GM19043 (cell line): ENCODE measurements at regions not wholly inside any gene's neighbourhood (a gene's known extent, or its start where the extent isn't known, plus 50 kb on each side); places are given as distances from the start of the nearest gene placed in this dataset.

Source experiments
- ATAC-seq: cut with Tn5 transposase; IDR thresholded peaks from one replicate; pipeline ENCODE4 v1.9.1; 2021; ENCODE audit warnings: low read depth; ENCODE audit not compliant: unreplicated experiment

- ATAC-seq = no peak
Measured at GRCh38 chr6:113301651-113302050, 555.5 kb upstream of the MARCKS start.

GRCh38 chr6:113304116-113304515 lies 553.0 kb upstream of the MARCKS start:
- no peak for ATAC-seq

- ATAC-seq = peak; percentile 96
Measured at GRCh38 chr6:113306552-113307145, 550.5 kb upstream of the MARCKS start.

- ATAC-seq = no peak
Measured at GRCh38 chr6:113308266-113308665, 548.9 kb upstream of the MARCKS start.

- no peak for ATAC-seq
Measured at GRCh38 chr6:113313841-113314240, 543.3 kb upstream of the MARCKS start.

- ATAC-seq = no peak
Measured at GRCh38 chr6:113315165-113315564, 542.0 kb upstream of the MARCKS start.

GRCh38 chr6:113315879-113316278 lies 541.3 kb upstream of the MARCKS start:
- no peak for ATAC-seq

- no peak for ATAC-seq
Measured at GRCh38 chr6:113317442-113317841, 539.7 kb upstream of the MARCKS start.

- no peak for ATAC-seq
Measured at GRCh38 chr6:113317891-113318574, 539.1 kb upstream of the MARCKS start.

GRCh38 chr6:113318575-113318917 lies 538.6 kb upstream of the MARCKS start:
- ATAC-seq = no peak

- no peak for ATAC-seq
Measured at GRCh38 chr6:113320653-113321052, 536.5 kb upstream of the MARCKS start.

GRCh38 chr6:113326781-113327180 lies 530.4 kb upstream of the MARCKS start:
- no peak for ATAC-seq

- ATAC-seq = no peak
Measured at GRCh38 chr6:113328886-113329381, 528.2 kb upstream of the MARCKS start.

GRCh38 chr6:113329942-113330635 lies 527.1 kb upstream of the MARCKS start:
- ATAC-seq = no peak

GRCh38 chr6:113330636-113330946 lies 526.6 kb upstream of the MARCKS start:
- no peak for ATAC-seq

GRCh38 chr6:113331021-113331420 lies 526.1 kb upstream of the MARCKS start:
- ATAC-seq = no peak

- no peak for ATAC-seq
Measured at GRCh38 chr6:113338644-113339043, 518.5 kb upstream of the MARCKS start.

- no peak for ATAC-seq
Measured at GRCh38 chr6:113339209-113339608, 517.9 kb upstream of the MARCKS start.

GRCh38 chr6:113340371-113340770 lies 516.8 kb upstream of the MARCKS start:
- ATAC-seq = no peak

GRCh38 chr6:113343940-113344339 lies 513.2 kb upstream of the MARCKS start:
- no peak for ATAC-seq

GRCh38 chr6:113344969-113345368 lies 512.2 kb upstream of the MARCKS start:
- ATAC-seq = no peak

- ATAC-seq = no peak
Measured at GRCh38 chr6:113347436-113347835, 509.7 kb upstream of the MARCKS start.
